ENCODE measurements at regions not wholly inside any gene's neighbourhood (a gene's known extent, or its start where the extent isn't known, plus 50 kb on each side); places are given as distances from the start of the nearest gene placed in this dataset.

DNA sequence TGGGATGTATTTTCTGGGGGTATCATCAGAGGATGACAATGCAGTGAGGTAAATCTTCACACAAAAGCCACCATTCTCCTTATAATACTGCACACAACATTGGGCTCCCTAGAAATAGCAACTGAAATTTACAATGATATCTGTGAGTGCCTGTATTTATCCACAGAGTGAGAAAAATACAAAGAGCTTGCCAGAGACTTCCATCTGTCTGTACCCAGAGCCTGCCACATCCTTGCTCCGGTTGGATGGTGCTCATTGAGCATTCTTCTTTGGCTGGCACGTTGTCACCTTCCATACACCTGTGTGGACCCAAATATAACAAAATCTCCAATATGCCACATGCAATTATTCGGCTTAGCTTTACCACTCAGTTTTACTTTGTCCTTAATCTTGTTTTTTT lies 189.5 kb upstream of the UFM1 start:
- TF ChIP-seq ZNF274 (IDR thresholded peaks at IDR 0.05; ENCODE audit: low read depth, low read length), result no peak
- no peak for TF ChIP-seq YY1 (IDR thresholded peaks at IDR 0.05; ENCODE audit: insufficient read depth, insufficient read length)
- TF ChIP-seq SUZ12 (IDR thresholded peaks at IDR 0.05; ENCODE audit: extremely low read depth, insufficient read depth, insufficient read length), result no peak
